ENCODE measurements at regions not wholly inside any gene's neighbourhood (a gene's known extent, or its start where the extent isn't known, plus 50 kb on each side); places are given as distances from the start of the nearest gene placed in this dataset.

GRCh38 chr3:170766823-170767575, 103.0 kb downstream of the RPL22L1 start:
- intact Hi-C loops (cut with DNase I; ENCODE audit: low total_unique reads): no loop called here
- Histone ChIP-seq H3K4me3 (no peak overlapping the region), H3K27ac (no peak overlapping the region), H3K36me3 (no peaks in the 10 kb centered on the region), H3K9me3 (no peaks in the 10 kb centered on the region), H3K27me3 (no peaks in the 10 kb centered on the region), H3K4me1 (no peaks in the 10 kb centered on the region)
- TF ChIP-seq CTCF (IDR thresholded peaks at IDR 0.05) (no peak), POLR2A (IDR thresholded peaks at IDR 0.05) (no peak)
- DNase-seq: no peak

- H3K9me3 ChIP-seq: no peaks in the 10 kb centered on the region
- intact Hi-C loops (cut with DNase I; ENCODE audit: low total_unique reads): no loop called here
- TF ChIP-seq POLR2A (IDR thresholded peaks at IDR 0.05): no peak
- TF ChIP-seq CTCF (IDR thresholded peaks at IDR 0.05): no peak
- no peak for DNase-seq
- H3K4me1 ChIP-seq: no peaks in the 10 kb centered on the region
- H3K27ac ChIP-seq: no peak overlapping the region
- H3K36me3 ChIP-seq: no peaks in the 10 kb centered on the region
- no peak overlapping the region for H3K4me3 ChIP-seq
- no peaks in the 10 kb centered on the region for H3K27me3 ChIP-seq
Measured at GRCh38 chr3:170766253-170766652, 103.7 kb downstream of the RPL22L1 start.

GRCh38 chr3:170765419-170766078, 104.4 kb downstream of the RPL22L1 start:
- intact Hi-C loops (cut with DNase I; ENCODE audit: low total_unique reads): no loop called here
- Histone ChIP-seq H3K4me1 (no peaks in the 10 kb centered on the region), H3K36me3 (no peaks in the 10 kb centered on the region), H3K4me3 (no peak overlapping the region), H3K9me3 (no peaks in the 10 kb centered on the region), H3K27me3 (no peaks in the 10 kb centered on the region), H3K27ac (no peak overlapping the region)
- TF ChIP-seq POLR2A (IDR thresholded peaks at IDR 0.05) (no peak), CTCF (IDR thresholded peaks at IDR 0.05) (no peak)
- no peak for DNase-seq

- TF ChIP-seq POLR2A (IDR thresholded peaks at IDR 0.05) (no peak), CTCF (IDR thresholded peaks at IDR 0.05) (no peak)
- H3K27me3 ChIP-seq: no peaks in the 10 kb centered on the region
- H3K9me3 ChIP-seq: no peaks in the 10 kb centered on the region
- H3K36me3 ChIP-seq: no peaks in the 10 kb centered on the region
- H3K4me3 ChIP-seq: no peak overlapping the region
- no peak overlapping the region for H3K27ac ChIP-seq
- no peaks in the 10 kb centered on the region for H3K4me1 ChIP-seq
- intact Hi-C loops (cut with DNase I; ENCODE audit: low total_unique reads): no loop called here
- DNase-seq: no peak
Measured at GRCh38 chr3:170764017-170764416, 106.0 kb downstream of the RPL22L1 start.

- no peak for DNase-seq
- Histone ChIP-seq H3K9me3 (no peaks in the 10 kb centered on the region), H3K27ac (no peak overlapping the region), H3K4me3 (no peak overlapping the region), H3K27me3 (no peaks in the 10 kb centered on the region), H3K4me1 (no peaks in the 10 kb centered on the region), H3K36me3 (no peaks in the 10 kb centered on the region)
- intact Hi-C loops (cut with DNase I; ENCODE audit: low total_unique reads): no loop called here
- no peak for TF ChIP-seq POLR2A (IDR thresholded peaks at IDR 0.05)
- no peak for TF ChIP-seq CTCF (IDR thresholded peaks at IDR 0.05)
Measured at GRCh38 chr3:170762064-170762463, 107.9 kb downstream of the RPL22L1 start.

All from uterus (tissue), 3 donors.